ENCODE measurements at regions not wholly inside any gene's neighbourhood (a gene's known extent, or its start where the extent isn't known, plus 50 kb on each side); places are given as distances from the start of the nearest gene placed in this dataset.
A peak's percentile ranks its signal among the peaks of the same experiment; 100 is the strongest.
"Not testable (repeated sequence)": the region's sequence is repeated elsewhere in the genome, so short reads cannot be mapped to it uniquely, and the experiment has no call there.

GRCh38 chr5:121503111-121503840 lies 348.4 kb upstream of the FTMT start:
- peak; percentile 22 for DNase-seq

DNA sequence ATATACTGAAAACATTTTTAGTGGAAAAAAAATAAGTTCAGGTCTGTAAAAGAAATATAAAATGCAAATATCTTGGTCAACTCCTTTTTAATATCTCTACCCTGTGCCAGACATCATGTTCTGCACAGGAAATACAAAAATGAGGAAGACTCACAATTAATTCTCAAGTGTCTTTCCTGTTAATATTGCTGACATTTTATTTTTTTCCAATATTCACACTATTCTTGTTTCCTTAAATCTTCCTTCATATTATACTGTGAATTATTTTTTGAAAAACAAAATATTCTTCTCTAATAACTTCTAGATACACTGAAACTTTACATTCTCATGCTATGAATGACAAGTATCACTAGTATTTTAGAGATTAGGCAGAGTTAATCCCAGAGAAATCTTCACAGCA lies 334.7 kb upstream of the FTMT start:
- no peak for DNase-seq

DNA sequence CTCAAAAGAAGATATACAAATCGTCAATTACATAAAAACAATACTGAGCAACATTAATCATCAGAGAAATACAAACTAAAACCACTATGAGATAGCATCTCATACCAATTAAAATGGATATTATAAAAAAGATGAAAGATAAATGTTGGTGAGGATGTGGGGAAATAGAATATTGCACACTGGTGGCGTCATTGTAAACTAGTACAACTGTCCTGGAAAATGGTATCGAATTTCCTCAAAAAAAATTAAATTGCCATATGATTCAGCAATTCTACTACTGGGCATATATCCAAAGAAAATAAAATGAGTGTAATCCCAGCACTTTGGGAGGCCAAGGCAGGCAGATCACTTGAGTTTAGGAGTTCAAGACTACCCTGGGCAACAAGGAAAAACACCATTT lies 326.0 kb upstream of the FTMT start:
- no peak for DNase-seq

GRCh38 chr5:121526908-121527307 lies 324.8 kb upstream of the FTMT start:
- DNase-seq, result no peak

DNA sequence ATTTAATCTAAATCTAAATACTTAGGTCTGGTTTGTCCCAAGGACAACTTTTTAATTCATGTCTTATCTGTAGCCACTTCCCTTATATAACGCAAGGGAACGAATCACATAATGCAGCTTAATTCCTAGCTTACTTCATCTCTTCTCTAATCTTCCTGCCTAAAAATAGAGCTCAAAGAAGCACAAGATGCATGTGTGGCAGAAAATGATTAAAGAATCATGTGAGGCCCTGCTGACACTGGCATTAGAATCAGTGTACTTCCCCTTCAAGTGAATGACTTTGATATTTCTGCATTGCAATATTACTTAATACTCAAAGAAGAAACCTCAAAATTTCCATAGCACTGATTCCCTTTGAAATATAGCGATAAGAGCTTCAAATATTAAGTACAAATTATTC lies 317.9 kb upstream of the FTMT start:
- no peak for DNase-seq

DNA sequence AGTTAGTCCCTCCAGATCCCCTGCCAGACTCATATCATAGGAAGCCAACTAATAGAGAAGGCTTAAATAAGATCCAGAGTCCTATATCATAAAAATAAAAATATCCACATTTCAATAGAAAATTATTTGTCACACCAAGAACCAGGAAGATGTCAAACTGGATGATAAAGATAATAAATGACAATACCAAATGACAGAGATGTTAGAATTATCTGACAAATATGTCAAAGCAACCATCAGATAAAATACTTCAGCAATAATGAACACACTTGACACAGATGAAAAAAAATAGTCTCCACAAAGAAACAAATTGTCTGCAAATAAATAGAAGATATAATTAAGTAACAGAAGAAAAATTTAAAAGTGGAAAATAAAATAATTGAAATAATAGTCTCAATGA lies 300.7 kb upstream of the FTMT start:
- no peak for DNase-seq

DNA sequence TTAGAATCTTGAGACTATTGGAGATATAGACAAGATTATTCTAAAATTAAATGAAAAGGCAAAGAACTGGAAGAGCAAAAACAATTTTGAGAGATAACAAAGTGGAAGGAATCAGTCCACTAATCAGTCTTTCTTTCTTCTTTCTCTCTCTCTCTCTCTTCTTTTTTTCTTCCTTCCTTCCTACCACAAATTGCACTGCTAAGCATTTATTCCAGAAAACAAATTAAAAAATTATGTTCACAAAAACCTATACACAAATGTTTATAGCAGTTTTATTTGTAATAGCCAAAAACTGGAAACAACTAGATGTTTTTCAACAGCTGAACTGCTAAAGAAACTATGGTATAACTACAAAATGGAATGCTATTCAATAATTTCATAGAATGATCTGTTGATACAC lies 291.9 kb upstream of the FTMT start:
- DNase-seq, result no peak

DNA sequence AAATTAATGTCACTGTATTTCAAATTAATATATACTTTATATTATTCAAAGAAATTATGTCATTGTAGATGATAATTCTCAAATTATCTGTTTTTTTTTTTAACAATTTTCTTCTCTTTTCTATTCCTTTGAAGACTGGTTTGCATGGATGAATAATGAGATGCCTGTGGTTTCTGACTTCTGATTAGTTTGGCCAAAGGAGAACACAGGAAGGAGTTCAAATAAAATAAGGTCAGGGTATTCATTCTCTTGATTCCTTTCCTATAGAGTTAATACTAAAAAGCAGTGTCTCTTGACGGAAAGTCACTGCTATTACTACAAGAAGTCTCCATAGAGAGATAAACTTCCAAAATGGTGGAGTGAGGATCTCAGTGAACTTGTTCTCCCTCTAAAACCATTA lies 279.6 kb upstream of the FTMT start:
- no peak for DNase-seq

DNA sequence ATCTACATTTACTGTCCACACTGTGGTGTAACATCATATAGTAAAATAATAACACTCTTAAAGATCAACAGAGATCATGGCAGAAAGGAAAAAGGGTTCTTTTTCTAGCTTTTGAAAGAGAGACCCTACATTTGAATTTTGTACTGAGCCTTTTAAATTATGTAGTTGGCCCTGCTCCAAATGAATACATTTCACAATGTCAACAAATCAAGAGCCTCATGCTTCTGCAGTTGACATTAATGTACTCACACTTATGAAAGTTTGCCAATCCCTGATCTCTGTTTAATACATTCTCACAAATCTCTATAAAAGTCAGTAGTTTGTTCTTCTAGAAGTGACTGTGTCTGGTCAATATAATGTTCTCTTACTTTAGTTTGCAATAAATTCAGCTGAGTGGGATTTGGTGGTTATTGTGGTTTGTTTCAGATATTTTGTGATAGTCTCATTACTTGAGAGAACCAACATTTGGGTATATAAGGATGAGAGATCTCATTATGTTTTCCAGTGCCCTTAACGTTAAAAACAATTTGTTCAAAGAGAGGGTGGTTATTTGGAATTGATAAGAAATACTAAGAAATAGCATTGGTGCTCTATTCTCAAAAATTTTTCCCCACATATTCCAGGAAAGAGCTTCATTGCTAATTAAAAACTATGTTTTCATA lies 277.8 kb upstream of the FTMT start:
- DNase-seq, result no peak

DNA sequence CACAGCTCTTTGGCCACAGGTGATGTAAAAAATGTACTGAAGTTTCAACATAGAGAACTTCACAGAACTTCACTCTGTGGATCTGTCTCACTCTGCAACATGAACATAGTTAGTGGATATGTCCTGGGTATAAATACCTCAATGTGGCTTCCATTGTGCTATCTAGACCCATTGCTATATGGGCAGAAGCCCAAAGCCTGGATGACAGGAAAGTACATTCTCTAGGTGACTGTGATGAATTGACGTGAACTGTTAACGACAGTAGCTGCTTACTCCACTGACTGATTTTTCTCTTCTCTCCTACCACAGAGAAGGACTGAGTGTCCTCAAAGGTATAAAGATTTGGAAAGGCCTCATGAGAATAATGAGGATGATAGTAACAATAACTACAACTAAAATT lies 270.1 kb upstream of the FTMT start:
- no peak for DNase-seq

DNA sequence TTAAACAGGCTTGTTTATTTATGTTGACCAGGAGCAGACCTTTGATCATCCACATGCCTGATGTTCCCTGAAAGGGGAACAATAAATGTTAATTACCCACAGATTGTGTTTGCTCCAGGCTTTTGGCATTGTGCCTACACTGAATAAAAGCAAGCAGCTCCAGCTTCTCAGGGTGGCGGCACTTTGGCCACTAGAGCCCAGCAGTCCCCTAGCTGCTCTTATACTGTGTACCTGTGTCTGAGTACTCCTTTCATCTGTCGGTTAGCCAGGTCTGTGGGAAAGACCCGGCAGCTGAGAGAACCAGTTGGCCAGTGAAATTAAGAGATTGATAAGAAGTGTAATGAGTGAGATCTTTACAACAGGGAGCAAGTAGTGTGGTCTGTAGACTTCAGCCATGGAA lies 254.8 kb upstream of the FTMT start:
- no peak for DNase-seq

GRCh38 chr5:121608826-121609225 lies 242.9 kb upstream of the FTMT start:
- DNase-seq, result no peak

GRCh38 chr5:121624035-121624434 lies 227.6 kb upstream of the FTMT start:
- no peak for DNase-seq

DNA sequence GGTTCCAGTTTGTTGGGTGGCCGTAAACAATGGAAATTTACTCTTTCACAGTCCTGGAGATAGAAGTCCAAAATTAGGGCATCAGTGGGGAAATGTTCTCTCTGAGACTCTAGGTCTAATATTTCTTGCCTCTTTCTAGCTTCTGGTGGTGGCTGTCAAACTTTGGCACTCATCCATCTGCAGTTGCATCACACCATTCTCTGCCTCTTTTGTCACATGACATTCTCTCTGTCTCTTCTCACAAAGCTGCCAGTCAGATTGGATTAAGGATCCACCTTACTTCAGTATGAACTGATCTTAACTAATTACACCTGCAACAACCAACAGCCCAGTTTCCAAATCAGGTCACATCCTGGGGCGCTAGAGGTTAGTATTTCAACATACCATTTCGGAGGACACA lies 222.9 kb upstream of the FTMT start:
- no peak for DNase-seq

DNA sequence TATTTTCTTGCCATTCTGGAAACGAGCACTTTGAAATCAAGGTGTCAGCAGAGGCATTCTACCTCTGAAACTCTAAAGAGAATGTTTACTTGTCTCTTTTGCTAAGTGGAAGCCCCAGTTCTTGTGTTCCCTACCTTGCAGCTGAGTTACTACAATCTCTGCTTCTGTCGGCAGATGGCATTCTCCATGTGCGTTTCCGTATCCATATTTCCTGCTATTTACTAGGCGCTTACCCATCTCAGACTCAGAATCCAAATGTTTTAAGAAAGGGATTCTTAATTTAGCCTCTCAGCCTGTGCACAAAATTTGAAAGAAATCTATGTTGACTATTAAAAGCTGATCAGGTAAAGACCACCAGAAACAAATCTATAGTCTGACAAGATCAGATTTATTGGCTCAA lies 221.3 kb upstream of the FTMT start:
- DNase-seq, result peak; percentile 14

DNA sequence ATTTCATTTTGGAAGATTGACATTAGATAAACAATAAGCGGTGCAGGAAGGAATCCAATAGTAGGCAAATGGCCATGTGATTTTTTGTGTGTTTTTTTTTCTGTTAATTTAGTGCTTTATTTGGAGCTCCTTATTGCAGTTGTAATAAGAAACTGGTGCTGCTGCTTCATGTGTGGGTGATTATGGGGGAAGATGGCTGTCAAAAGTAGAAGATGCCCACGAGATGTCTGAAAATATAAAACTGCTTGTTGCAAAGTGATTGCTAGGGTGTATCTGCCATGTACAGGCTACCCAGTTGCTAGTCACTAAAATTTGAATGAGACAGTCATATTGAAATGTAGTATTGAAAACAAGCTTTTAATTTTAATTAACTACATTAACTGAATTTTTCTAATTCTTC lies 216.7 kb upstream of the FTMT start:
- DNase-seq, result no peak

DNA sequence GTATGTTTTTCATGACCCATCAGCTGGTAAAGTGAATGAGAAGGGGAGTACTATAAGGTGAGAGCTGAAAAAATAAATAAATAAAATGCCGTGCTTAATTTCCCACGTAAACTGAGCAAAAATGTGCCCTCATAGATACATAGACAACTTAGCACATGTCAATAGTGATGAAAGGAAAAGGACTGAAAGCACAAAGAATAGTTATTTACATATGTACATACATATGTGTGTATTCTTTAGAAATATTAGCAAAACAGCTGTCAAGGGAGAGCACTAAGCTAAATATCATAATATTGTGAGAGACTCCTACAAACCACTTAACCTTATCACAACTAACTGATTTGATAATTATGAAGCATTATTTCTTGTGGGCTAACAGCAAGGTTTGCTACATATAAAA lies 213.6 kb upstream of the FTMT start:
- DNase-seq, result no peak

DNA sequence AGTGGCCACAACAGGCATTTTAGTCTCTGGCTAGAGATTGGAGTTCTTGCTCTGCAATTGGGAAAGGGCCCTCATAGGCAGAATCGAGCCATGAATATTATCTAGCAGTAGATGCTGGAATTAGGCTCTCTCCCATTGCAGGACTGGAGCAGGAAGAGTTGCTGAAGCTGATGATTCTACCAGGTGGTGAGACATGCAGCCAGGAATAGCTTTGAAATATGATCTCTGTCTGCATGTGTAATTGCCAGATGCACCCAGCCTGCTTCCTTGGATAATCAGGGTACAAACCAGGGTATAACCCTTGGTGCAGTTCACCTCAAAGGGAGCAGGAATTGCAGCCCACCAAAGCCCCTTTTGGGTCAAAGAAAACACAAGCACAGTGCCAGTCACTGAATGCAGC lies 211.4 kb upstream of the FTMT start:
- DNase-seq, result no peak

- DNase-seq, result no peak
Observed at GRCh38 chr5:121658221-121658620, 193.5 kb upstream of the FTMT start.

- no peak for DNase-seq
Observed at GRCh38 chr5:121660142-121660541, 191.5 kb upstream of the FTMT start.

DNA sequence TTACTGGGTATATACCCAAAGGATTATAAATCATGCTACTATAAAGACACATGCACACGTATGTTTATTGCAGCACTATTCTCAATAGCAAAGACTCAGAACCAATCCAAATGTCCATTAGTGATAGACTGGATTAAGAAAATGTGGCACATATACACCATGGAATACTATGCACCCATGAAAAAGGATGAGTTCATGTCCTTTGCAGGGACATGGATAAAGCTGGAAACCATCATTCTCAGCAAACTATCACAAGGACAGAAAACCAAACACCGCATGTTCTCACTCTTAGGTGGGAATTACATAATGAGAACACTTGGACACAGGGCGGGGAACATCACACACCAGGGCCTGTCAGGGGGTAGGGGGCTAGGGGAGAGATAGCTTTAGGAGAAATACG lies 186.1 kb upstream of the FTMT start:
- not testable (repeated sequence) for DNase-seq

DNA sequence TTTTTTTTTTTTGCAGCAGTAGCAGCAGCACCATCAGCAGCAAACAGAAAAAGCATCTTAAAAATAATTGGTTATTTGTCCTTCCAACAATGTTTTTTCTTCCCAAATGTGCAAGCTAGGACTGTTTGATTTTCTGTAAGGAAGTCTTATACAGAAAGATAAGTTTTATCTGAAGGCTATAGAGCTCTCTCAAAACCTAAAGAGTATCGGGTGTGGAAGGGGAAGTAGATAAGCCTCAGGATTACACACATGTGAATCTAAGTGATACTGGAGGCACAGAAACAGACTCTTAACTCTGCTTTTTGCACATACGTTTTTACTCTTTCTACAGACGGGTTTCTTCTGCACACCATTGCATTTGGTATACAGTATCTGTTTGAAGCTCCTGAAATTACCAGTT lies 184.4 kb upstream of the FTMT start:
- no peak for DNase-seq

GRCh38 chr5:121668635-121669034 lies 183.0 kb upstream of the FTMT start:
- DNase-seq, result no peak

DNA sequence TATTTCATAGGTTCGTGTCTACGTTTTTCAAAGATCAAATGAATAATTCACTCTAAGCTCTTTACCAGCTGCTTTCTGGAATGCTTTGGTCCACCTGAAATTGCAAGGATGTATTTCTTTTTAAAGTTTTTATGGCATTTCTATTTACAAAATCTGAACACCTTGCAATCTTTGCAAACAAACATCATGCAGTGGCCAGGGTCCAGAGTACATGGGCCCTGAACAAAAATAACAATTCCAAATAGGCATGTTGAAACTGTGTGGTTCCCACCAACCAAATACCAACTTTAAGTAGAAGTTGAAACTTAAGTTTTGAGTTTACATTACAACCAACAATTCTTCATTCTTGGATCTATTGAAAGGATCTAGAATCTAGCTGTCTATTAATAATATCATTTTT lies 180.1 kb upstream of the FTMT start:
- DNase-seq, result no peak

DNA sequence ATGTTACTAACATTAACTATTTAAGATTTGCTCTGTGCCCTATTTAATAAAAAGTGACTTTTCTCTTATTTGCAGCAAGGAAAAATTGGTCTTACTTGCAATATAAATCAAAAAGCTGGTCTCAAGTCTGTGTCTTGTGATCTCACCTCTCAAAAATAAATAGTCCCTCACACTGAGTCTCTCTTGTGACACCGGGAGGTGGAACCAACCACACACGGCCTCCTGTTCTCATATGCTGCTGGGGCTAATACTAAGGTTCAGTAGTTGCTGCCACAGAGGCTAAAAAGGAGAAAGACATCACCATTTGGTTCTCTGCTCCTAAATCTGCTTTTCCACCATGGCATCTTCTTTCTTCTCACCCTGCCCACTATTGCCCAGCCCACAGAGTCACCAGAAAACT lies 175.8 kb upstream of the FTMT start:
- no peak for DNase-seq

Data from kidney glomerular epithelial cell (primary cell).